KMS-11 (cell line): ENCODE measurements at regions not wholly inside any gene's neighbourhood (a gene's known extent, or its start where the extent isn't known, plus 50 kb on each side); places are given as distances from the start of the nearest gene placed in this dataset.

Experiments
- H2AFZ ChIP-seq: fragments of 200-600 bp; sonication (generic); 2 replicates; pipeline ENCODE4 v1.6.1; 2016; ENCODE audit warnings: antibody characterized with exemption, mixed run types, low read depth
- H3K27ac ChIP-seq: fragments of 200-600 bp; sonication (generic); 2 replicates; pipeline ENCODE4 v1.6.1; 2016; ENCODE audit warnings: mild to moderate bottlenecking, mixed run types
- H3K27me3 ChIP-seq: fragments of 200-600 bp; sonication (generic); 2 replicates; pipeline ENCODE4 v1.6.1; 2017; ENCODE audit warnings: mild to moderate bottlenecking, low read depth, mixed run types, moderate library complexity; ENCODE audit not compliant: insufficient read depth
- H3K36me3 ChIP-seq: fragments of 200-600 bp; sonication (generic); 2 replicates; pipeline ENCODE4 v1.6.1; 2017; ENCODE audit warnings: mild to moderate bottlenecking, mixed run types; ENCODE audit not compliant: insufficient read depth
- H3K4me1 ChIP-seq: fragments of 200-600 bp; sonication (generic); 2 replicates; pipeline ENCODE4 v1.6.1; 2016; ENCODE audit warnings: mild to moderate bottlenecking, low read depth, mixed run types; ENCODE audit not compliant: poor library complexity, severe bottlenecking
- H3K4me2 ChIP-seq: fragments of 200-600 bp; sonication (generic); 2 replicates; pipeline ENCODE4 v1.7.0; 2016; ENCODE audit warnings: mild to moderate bottlenecking, mixed run types
- H3K4me3 ChIP-seq: fragments of 200-600 bp; sonication (generic); IDR thresholded peaks from 2 replicates; pipeline ENCODE4 v1.6.1; 2017; ENCODE audit warnings: low read depth, low read length, mixed read lengths; ENCODE audit not compliant: insufficient read depth
- H3K79me2 ChIP-seq: fragments of 200-600 bp; sonication (generic); 2 replicates; pipeline ENCODE4 v1.6.1; 2016; ENCODE audit warnings: low read depth, mixed run types; ENCODE audit not compliant: insufficient read depth
- H3K9ac ChIP-seq: fragments of 200-600 bp; sonication (generic); 2 replicates; pipeline ENCODE4 v1.6.1; 2016; ENCODE audit warnings: mild to moderate bottlenecking, mixed run types
- H4K20me1 ChIP-seq: fragments of 200-600 bp; sonication (generic); 2 replicates; pipeline ENCODE4 v1.6.1; 2016; ENCODE audit warnings: mild to moderate bottlenecking, mixed run types; ENCODE audit not compliant: insufficient read depth
- CTCF ChIP-seq: fragments of 200-600 bp; sonication (generic); conservative IDR thresholded peaks from 2 replicates; pipeline ENCODE4 v1.6.1; 2017; ENCODE audit warnings: low read depth, mild to moderate bottlenecking, antibody characterized with exemption, low read length, moderate library complexity, mixed read lengths

- Histone ChIP-seq H3K36me3 (no peaks in the 10 kb centered on the region), H2AFZ (no peak overlapping the region), H3K27ac (no peak overlapping the region), H3K9ac (no peak overlapping the region), H3K79me2 (no peaks in the 10 kb centered on the region), H3K27me3 (no peaks in the 10 kb centered on the region), H3K4me1 (no peaks in the 10 kb centered on the region), H4K20me1 (no peaks in the 10 kb centered on the region), H3K4me2 (no peak overlapping the region), H3K4me3 (no peak overlapping the region)
- no peak for TF ChIP-seq CTCF
Observed at GRCh38 chr3:59270209-59270608, 220.4 kb upstream of the CFAP20DC start.

- Histone ChIP-seq H3K27ac (no peak overlapping the region), H3K27me3 (no peaks in the 10 kb centered on the region), H3K36me3 (no peaks in the 10 kb centered on the region), H3K9ac (no peak overlapping the region), H3K4me1 (no peaks in the 10 kb centered on the region), H3K4me2 (no peak overlapping the region), H3K79me2 (no peaks in the 10 kb centered on the region), H4K20me1 (no peaks in the 10 kb centered on the region), H3K4me3 (no peak overlapping the region), H2AFZ (no peak overlapping the region)
- TF ChIP-seq CTCF, result no peak
Observed at GRCh38 chr3:59268170-59268569, 218.3 kb upstream of the CFAP20DC start.

GRCh38 chr3:59267021-59267420 lies 217.2 kb upstream of the CFAP20DC start:
- Histone ChIP-seq H3K4me3 (no peak overlapping the region), H3K27me3 (no peaks in the 10 kb centered on the region), H3K36me3 (no peaks in the 10 kb centered on the region), H3K79me2 (no peaks in the 10 kb centered on the region), H2AFZ (no peak overlapping the region), H4K20me1 (no peaks in the 10 kb centered on the region), H3K9ac (no peak overlapping the region), H3K27ac (no peak overlapping the region), H3K4me1 (no peaks in the 10 kb centered on the region), H3K4me2 (no peak overlapping the region)
- TF ChIP-seq CTCF, result no peak

GRCh38 chr3:59266551-59266950 lies 216.7 kb upstream of the CFAP20DC start:
- H3K4me3 ChIP-seq, result no peak overlapping the region
- H3K4me2 ChIP-seq, result no peak overlapping the region
- H2AFZ ChIP-seq, result no peak overlapping the region
- no peak overlapping the region for H3K9ac ChIP-seq
- H3K36me3 ChIP-seq, result no peaks in the 10 kb centered on the region
- H4K20me1 ChIP-seq, result no peaks in the 10 kb centered on the region
- TF ChIP-seq CTCF, result no peak
- no peaks in the 10 kb centered on the region for H3K4me1 ChIP-seq
- H3K79me2 ChIP-seq, result no peaks in the 10 kb centered on the region
- no peak overlapping the region for H3K27ac ChIP-seq
- H3K27me3 ChIP-seq, result no peaks in the 10 kb centered on the region

- Histone ChIP-seq H4K20me1 (no peaks in the 10 kb centered on the region), H3K79me2 (no peaks in the 10 kb centered on the region), H2AFZ (no peak overlapping the region), H3K4me1 (no peaks in the 10 kb centered on the region), H3K9ac (no peak overlapping the region), H3K27me3 (no peaks in the 10 kb centered on the region), H3K4me3 (no peak overlapping the region), H3K27ac (no peak overlapping the region), H3K4me2 (no peak overlapping the region), H3K36me3 (no peaks in the 10 kb centered on the region)
- TF ChIP-seq CTCF, result no peak
Observed at GRCh38 chr3:59265566-59265965, 215.7 kb upstream of the CFAP20DC start.
